SK-N-SH (cell line): ENCODE measurements at regions not wholly inside any gene's neighbourhood (a gene's known extent, or its start where the extent isn't known, plus 50 kb on each side); places are given as distances from the start of the nearest gene placed in this dataset.

Source experiments
- CTCF ChIA-PET: fragments of 300-600, 350-600 bp; formaldehyde crosslinking; extraction: SDS; loops from one replicate; lab custom pipeline; 2021; lab: Yijun Ruan, JAX
- POLR2A ChIA-PET: fragments of 350-600 bp; sonication (Branson Sonifier 250); formaldehyde crosslinking; extraction: SDS; loops from one replicate; lab custom pipeline; 2020; ENCODE audit warnings: antibody characterized with exemption, inconsistent platforms; lab: Yijun Ruan, JAX
- DNase-seq: peaks from one replicate; pipeline ENCODE4 v3.0.0; 2012
- H2AFZ ChIP-seq: fragments of 200-600 bp; sonication (generic); 2 replicates; pipeline ENCODE4 v1.8.1; 2016; ENCODE audit warnings: antibody characterized with exemption, mild to moderate bottlenecking, low read depth
- H3F3A ChIP-seq: fragments of 200-600 bp; sonication (generic); replicated peaks from 2 replicates; pipeline ENCODE3; 2016; ENCODE audit warnings: antibody characterized with exemption, mild to moderate bottlenecking; ENCODE audit not compliant: insufficient read depth
- H3K27ac ChIP-seq, 2 experiments: fragments of 200-500 bp in 1 of 2; fragments of 200-600 bp in 1 of 2; sonication (Bioruptor generic) in 1 of 2; sonication (generic), shearing (Covaris generic) in 1 of 2; 2 replicates each; pipeline versions ENCODE4 v1.5.1 to v1.6.1; 2014 to 2016; ENCODE audit warnings: low read depth in 2 of 2, inconsistent platforms in 1 of 2, low read length in 1 of 2, mild to moderate bottlenecking in 1 of 2, mixed read lengths in 1 of 2
- H3K27me3 ChIP-seq: fragments of 200-600 bp; sonication (generic), shearing (Covaris generic); 2 replicates; pipeline ENCODE4 v1.6.1; 2016; ENCODE audit warnings: mixed run types; ENCODE audit not compliant: insufficient read depth
- H3K36me3 ChIP-seq, 2 experiments: fragments of 200-500 bp in 1 of 2; fragments of 200-600 bp in 1 of 2; sonication (Bioruptor generic) in 1 of 2; sonication (generic) in 1 of 2; replicated peaks in 1 of 2; 2 replicates each; pipeline versions ENCODE3 to v1.5.1; 2014 to 2016; ENCODE audit warnings: low read length in 1 of 2, mild to moderate bottlenecking in 1 of 2; ENCODE audit not compliant: insufficient read depth in 2 of 2, control insufficient read depth in 1 of 2
- H3K4me1 ChIP-seq, 2 experiments: fragments of 200-500 bp in 1 of 2; fragments of 200-600 bp in 1 of 2; sonication (Bioruptor generic) in 1 of 2; sonication (generic), shearing (Covaris generic) in 1 of 2; 2 replicates each; pipeline versions ENCODE4 v1.5.1 to v1.6.1; 2014 to 2016; ENCODE audit warnings: low read depth in 1 of 2, low read length in 1 of 2, mixed run types in 1 of 2; ENCODE audit not compliant: insufficient read depth in 2 of 2, control insufficient read depth in 1 of 2
- H3K4me2 ChIP-seq: fragments of 200-600 bp; sonication (generic), shearing (Covaris generic); 2 replicates; pipeline ENCODE4 v1.6.1; 2017; ENCODE audit warnings: mixed run types
- H3K4me3 ChIP-seq, 2 experiments: fragments of 200-500 bp in 1 of 2; fragments of 200-600 bp in 1 of 2; sonication (Bioruptor generic) in 1 of 2; sonication (generic), shearing (Covaris generic) in 1 of 2; 2 replicates each; pipeline versions ENCODE4 v1.5.1 to v1.8.1; 2014 to 2016; ENCODE audit warnings: low read depth in 2 of 2, inconsistent platforms in 1 of 2, low read length in 1 of 2, mild to moderate bottlenecking in 1 of 2, mixed read lengths in 1 of 2, moderate library complexity in 1 of 2
- H3K79me2 ChIP-seq: fragments of 200-600 bp; sonication (generic); 2 replicates; pipeline ENCODE4 v1.8.1; 2017; ENCODE audit warnings: mild to moderate bottlenecking; ENCODE audit not compliant: insufficient read depth
- H3K9ac ChIP-seq: fragments of 200-600 bp; sonication (generic); 2 replicates; pipeline ENCODE4 v1.6.1; 2017; ENCODE audit warnings: mixed run types
- H3K9me2 ChIP-seq: fragments of 200-600 bp; sonication (generic); 2 replicates; pipeline ENCODE4 v1.6.1; 2017; ENCODE audit warnings: mixed run types
- H3K9me3 ChIP-seq: fragments of 200-600 bp; sonication (generic); 2 replicates; pipeline ENCODE4 v1.6.1; 2017; ENCODE audit warnings: mixed run types, mild to moderate bottlenecking, moderate library complexity
- H4K20me1 ChIP-seq: fragments of 200-600 bp; sonication (generic); 2 replicates; pipeline ENCODE4 v1.6.1; 2017; ENCODE audit warnings: mild to moderate bottlenecking, mixed run types; ENCODE audit not compliant: insufficient read depth
- CHD2 ChIP-seq: fragments of 150-350 bp; IDR thresholded peaks from 2 replicates; pipeline ENCODE4 v1.6.1; 2018; ENCODE audit warnings: low read length; ENCODE audit not compliant: partially characterized antibody
- FOSL2 ChIP-seq: IDR thresholded peaks from 2 replicates; pipeline ENCODE4 v1.4.0; 2012; ENCODE audit warnings: low read depth, mild to moderate bottlenecking, moderate library complexity, borderline replicate concordance
- FOXJ3 ChIP-seq: sonication (generic); formaldehyde crosslinking; IDR thresholded peaks from 2 replicates; pipeline ENCODE4 v1.5.1; 2020; ENCODE audit warnings: mild to moderate bottlenecking, missing genetic modification reagents
- MXI1 ChIP-seq: IDR thresholded peaks from 2 replicates; pipeline ENCODE4 v1.6.1; 2012; ENCODE audit warnings: mild to moderate bottlenecking, low read depth, low read length, improper control_type of control experiment
- NRF1 ChIP-seq: IDR thresholded peaks from 2 replicates; pipeline ENCODE4 v1.6.1; 2012; ENCODE audit warnings: low read depth, mild to moderate bottlenecking, low read length
- PBX3 ChIP-seq: IDR thresholded peaks from 2 replicates; pipeline ENCODE4; 2012
- POLR2AphosphoS5 ChIP-seq: IDR thresholded peaks from 2 replicates; pipeline ENCODE4 v1.6.1; 2012; ENCODE audit warnings: low read depth, low read length
- RAD21 ChIP-seq: IDR thresholded peaks from 2 replicates; pipeline ENCODE4 v1.6.1; 2012; ENCODE audit warnings: mild to moderate bottlenecking, low read length
- RCOR1 ChIP-seq: fragments of 150-350 bp; IDR thresholded peaks from 2 replicates; pipeline ENCODE4 v1.6.1; 2017; ENCODE audit warnings: antibody characterized with exemption, low read length
- REST ChIP-seq: IDR thresholded peaks from 2 replicates; pipeline ENCODE4 v1.6.1; 2012; ENCODE audit warnings: mild to moderate bottlenecking, low read depth, low read length, moderate library complexity
- TEAD4 ChIP-seq: IDR thresholded peaks from 2 replicates; pipeline ENCODE4 v1.4.0; 2012; ENCODE audit warnings: mild to moderate bottlenecking, borderline replicate concordance; ENCODE audit not compliant: insufficient read depth
- USF1 ChIP-seq: IDR thresholded peaks from 2 replicates; pipeline ENCODE4 v1.4.0; 2012; ENCODE audit warnings: low read depth, borderline replicate concordance
- YY1 ChIP-seq: IDR thresholded peaks from 2 replicates; pipeline ENCODE4 v1.4.0; 2012; ENCODE audit warnings: low read depth, mild to moderate bottlenecking
- WGBS: methylation state at CpG from one replicate; pipeline ENCODE4 v1.1.6; 2017; ENCODE audit warnings: low lambda C conversion rate; 5-methylcytosine and 5-hydroxymethylcytosine counted together

- no peaks in the 10 kb centered on the region for H3K79me2 ChIP-seq
- TF ChIP-seq NRF1: no peak
- TF ChIP-seq REST: no peak
- TF ChIP-seq YY1: no peak
- TF ChIP-seq USF1: no peak
- no peak for TF ChIP-seq RCOR1
- TF ChIP-seq POLR2AphosphoS5: no peak
- no peak for TF ChIP-seq MXI1
- TF ChIP-seq CHD2: no peak
- no peak for TF ChIP-seq FOSL2
- no peak for TF ChIP-seq RAD21
- no peak for TF ChIP-seq TEAD4
- no peak for TF ChIP-seq PBX3
- no peak for TF ChIP-seq FOXJ3 (CRISPR knock-in tag)
- POLR2A ChIA-PET: no interaction called here
- no peak overlapping the region for H3K27ac ChIP-seq
- no peak overlapping the region for H3K9ac ChIP-seq
- no peaks in the 10 kb centered on the region for H3F3A ChIP-seq
- CTCF ChIA-PET: no interaction called here
- no peak for DNase-seq
- no peak overlapping the region for H3K4me2 ChIP-seq
- no peaks in the 10 kb centered on the region for H3K27me3 ChIP-seq
- no peaks in the 10 kb centered on the region for H3K4me1 ChIP-seq
- H3K9me3 ChIP-seq: no peaks in the 10 kb centered on the region
- H3K36me3 ChIP-seq: no peaks in the 10 kb centered on the region
- H3K9me2 ChIP-seq: 0 out of 2 replicates have a peak, but pooled peaks cover 2% of the 10 kb centered on the region
- H4K20me1 ChIP-seq: no peaks in the 10 kb centered on the region
- no peak overlapping the region for H2AFZ ChIP-seq
- H3K4me3 ChIP-seq: no peak overlapping the region
- WGBS: 25% methylated on average over 3 of the region's 3 CpGs
Observed at GRCh38 chr5:166497496-166498104, 1793.8 kb upstream of the WWC1 start.
